SK-N-SH (cell line): ENCODE measurements at regions not wholly inside any gene's neighbourhood (a gene's known extent, or its start where the extent isn't known, plus 50 kb on each side); places are given as distances from the start of the nearest gene placed in this dataset.
"Not testable (repeated sequence)": the region's sequence is repeated elsewhere in the genome, so short reads cannot be mapped to it uniquely, and the experiment has no call there.

ENCODE experiments used
- CTCF ChIA-PET: fragments of 300-600, 350-600 bp; formaldehyde crosslinking; extraction: SDS; loops from one replicate; lab custom pipeline; 2021; lab: Yijun Ruan, JAX
- POLR2A ChIA-PET: fragments of 350-600 bp; sonication (Branson Sonifier 250); formaldehyde crosslinking; extraction: SDS; loops from one replicate; lab custom pipeline; 2020; ENCODE audit warnings: antibody characterized with exemption, inconsistent platforms; lab: Yijun Ruan, JAX
- DNase-seq: peaks from one replicate; pipeline ENCODE4 v3.0.0; 2012
- H2AFZ ChIP-seq: fragments of 200-600 bp; sonication (generic); 2 replicates; pipeline ENCODE4 v1.8.1; 2016; ENCODE audit warnings: antibody characterized with exemption, mild to moderate bottlenecking, low read depth
- H3F3A ChIP-seq: fragments of 200-600 bp; sonication (generic); replicated peaks from 2 replicates; pipeline ENCODE3; 2016; ENCODE audit warnings: antibody characterized with exemption, mild to moderate bottlenecking; ENCODE audit not compliant: insufficient read depth
- H3K27ac ChIP-seq, 2 experiments: fragments of 200-500 bp in 1 of 2; fragments of 200-600 bp in 1 of 2; sonication (Bioruptor generic) in 1 of 2; sonication (generic), shearing (Covaris generic) in 1 of 2; 2 replicates each; pipeline versions ENCODE4 v1.5.1 to v1.6.1; 2014 to 2016; ENCODE audit warnings: low read depth in 2 of 2, inconsistent platforms in 1 of 2, low read length in 1 of 2, mild to moderate bottlenecking in 1 of 2, mixed read lengths in 1 of 2
- H3K27me3 ChIP-seq: fragments of 200-600 bp; sonication (generic), shearing (Covaris generic); 2 replicates; pipeline ENCODE4 v1.6.1; 2016; ENCODE audit warnings: mixed run types; ENCODE audit not compliant: insufficient read depth
- H3K36me3 ChIP-seq, 2 experiments: fragments of 200-500 bp in 1 of 2; fragments of 200-600 bp in 1 of 2; sonication (Bioruptor generic) in 1 of 2; sonication (generic) in 1 of 2; replicated peaks in 1 of 2; 2 replicates each; pipeline versions ENCODE3 to v1.5.1; 2014 to 2016; ENCODE audit warnings: low read length in 1 of 2, mild to moderate bottlenecking in 1 of 2; ENCODE audit not compliant: insufficient read depth in 2 of 2, control insufficient read depth in 1 of 2
- H3K4me1 ChIP-seq, 2 experiments: fragments of 200-500 bp in 1 of 2; fragments of 200-600 bp in 1 of 2; sonication (Bioruptor generic) in 1 of 2; sonication (generic), shearing (Covaris generic) in 1 of 2; 2 replicates each; pipeline versions ENCODE4 v1.5.1 to v1.6.1; 2014 to 2016; ENCODE audit warnings: low read depth in 1 of 2, low read length in 1 of 2, mixed run types in 1 of 2; ENCODE audit not compliant: insufficient read depth in 2 of 2, control insufficient read depth in 1 of 2
- H3K4me2 ChIP-seq: fragments of 200-600 bp; sonication (generic), shearing (Covaris generic); 2 replicates; pipeline ENCODE4 v1.6.1; 2017; ENCODE audit warnings: mixed run types
- H3K4me3 ChIP-seq, 2 experiments: fragments of 200-500 bp in 1 of 2; fragments of 200-600 bp in 1 of 2; sonication (Bioruptor generic) in 1 of 2; sonication (generic), shearing (Covaris generic) in 1 of 2; 2 replicates each; pipeline versions ENCODE4 v1.5.1 to v1.8.1; 2014 to 2016; ENCODE audit warnings: low read depth in 2 of 2, inconsistent platforms in 1 of 2, low read length in 1 of 2, mild to moderate bottlenecking in 1 of 2, mixed read lengths in 1 of 2, moderate library complexity in 1 of 2
- H3K79me2 ChIP-seq: fragments of 200-600 bp; sonication (generic); 2 replicates; pipeline ENCODE4 v1.8.1; 2017; ENCODE audit warnings: mild to moderate bottlenecking; ENCODE audit not compliant: insufficient read depth
- H3K9ac ChIP-seq: fragments of 200-600 bp; sonication (generic); 2 replicates; pipeline ENCODE4 v1.6.1; 2017; ENCODE audit warnings: mixed run types
- H3K9me2 ChIP-seq: fragments of 200-600 bp; sonication (generic); 2 replicates; pipeline ENCODE4 v1.6.1; 2017; ENCODE audit warnings: mixed run types
- H3K9me3 ChIP-seq: fragments of 200-600 bp; sonication (generic); 2 replicates; pipeline ENCODE4 v1.6.1; 2017; ENCODE audit warnings: mixed run types, mild to moderate bottlenecking, moderate library complexity
- H4K20me1 ChIP-seq: fragments of 200-600 bp; sonication (generic); 2 replicates; pipeline ENCODE4 v1.6.1; 2017; ENCODE audit warnings: mild to moderate bottlenecking, mixed run types; ENCODE audit not compliant: insufficient read depth
- ELF1 ChIP-seq: IDR thresholded peaks from 2 replicates; pipeline ENCODE4 v1.4.0; 2012
- FOSL2 ChIP-seq: IDR thresholded peaks from 2 replicates; pipeline ENCODE4 v1.4.0; 2012; ENCODE audit warnings: low read depth, mild to moderate bottlenecking, moderate library complexity, borderline replicate concordance
- GABPA ChIP-seq: IDR thresholded peaks from 2 replicates; pipeline ENCODE4 v1.4.0; 2012; ENCODE audit warnings: low read depth, mild to moderate bottlenecking
- JUND ChIP-seq: IDR thresholded peaks from 2 replicates; pipeline ENCODE4 v1.4.0; 2012
- REST ChIP-seq: IDR thresholded peaks from 2 replicates; pipeline ENCODE4 v1.6.1; 2012; ENCODE audit warnings: mild to moderate bottlenecking, low read depth, low read length, moderate library complexity
- WGBS: methylation state at CpG from one replicate; pipeline ENCODE4 v1.1.6; 2017; ENCODE audit warnings: low lambda C conversion rate; 5-methylcytosine and 5-hydroxymethylcytosine counted together

- TF ChIP-seq REST = no peak
These were observed 212.7 kb upstream of the GNAI1 start (continued) for GRCh38 chr7:79921976-79922375.

- H3K4me3 ChIP-seq, H3K27me3 ChIP-seq, H3K4me1 ChIP-seq, H3K9ac ChIP-seq, CTCF ChIA-PET, H3K9me3 ChIP-seq, H3K4me2 ChIP-seq, POLR2A ChIA-PET, H4K20me1 ChIP-seq, H3K9me2 ChIP-seq, H3K27ac ChIP-seq, H2AFZ ChIP-seq, DNase-seq, H3F3A ChIP-seq, H3K36me3 ChIP-seq, H3K79me2 ChIP-seq: not testable (repeated sequence)
- 87% methylated on average over 2 of the region's 2 CpGs for WGBS
These were observed 216.0 kb upstream of the GNAI1 start for GRCh38 chr7:79918632-79919031.

GRCh38 chr7:79915346-79915745, 219.3 kb upstream of the GNAI1 start:
- POLR2A ChIA-PET, CTCF ChIA-PET, H3K27ac ChIP-seq, H2AFZ ChIP-seq, H3K4me2 ChIP-seq, DNase-seq, H3K9ac ChIP-seq, H3F3A ChIP-seq, H4K20me1 ChIP-seq, H3K4me1 ChIP-seq, H3K9me3 ChIP-seq, H3K79me2 ChIP-seq, H3K36me3 ChIP-seq, H3K4me3 ChIP-seq, H3K27me3 ChIP-seq, H3K9me2 ChIP-seq: not testable (repeated sequence)
- WGBS = 57% methylated on average over 4 of the region's 4 CpGs

- Histone ChIP-seq H3K36me3 (no peaks in the 10 kb centered on the region), H2AFZ (no peak overlapping the region), H3K9ac (no peak overlapping the region), H3K4me2 (no peak overlapping the region), H3K9me3 (no peaks in the 10 kb centered on the region), H3K27me3 (no peaks in the 10 kb centered on the region), H3K9me2 (no peaks in the 10 kb centered on the region), H4K20me1 (no peaks in the 10 kb centered on the region), H3F3A (no peaks in the 10 kb centered on the region), H3K79me2 (no peaks in the 10 kb centered on the region), H3K27ac (no peak overlapping the region), H3K4me3 (no peak overlapping the region), H3K4me1 (no peaks in the 10 kb centered on the region)
- DNase-seq = no peak
- WGBS = 64% methylated on average over 4 of the region's 4 CpGs
- POLR2A ChIA-PET = no interaction called here
- CTCF ChIA-PET = no interaction called here
- no peak for TF ChIP-seq GABPA
- no peak for TF ChIP-seq JUND
- TF ChIP-seq ELF1 = no peak
- TF ChIP-seq FOSL2 = no peak
These were observed 222.4 kb upstream of the GNAI1 start for GRCh38 chr7:79912213-79912633.
